8988T (cell line): ENCODE measurements at regions not wholly inside any gene's neighbourhood (a gene's known extent, or its start where the extent isn't known, plus 50 kb on each side); places are given as distances from the start of the nearest gene placed in this dataset.

Source experiments
- DNase-seq: peaks from one replicate; pipeline ENCODE4 v3.0.0; 2011

- DNase-seq = no peak
These were observed 55.2 kb upstream of the ELAC2 start for GRCh38 chr17:13073018-13073417.

DNA sequence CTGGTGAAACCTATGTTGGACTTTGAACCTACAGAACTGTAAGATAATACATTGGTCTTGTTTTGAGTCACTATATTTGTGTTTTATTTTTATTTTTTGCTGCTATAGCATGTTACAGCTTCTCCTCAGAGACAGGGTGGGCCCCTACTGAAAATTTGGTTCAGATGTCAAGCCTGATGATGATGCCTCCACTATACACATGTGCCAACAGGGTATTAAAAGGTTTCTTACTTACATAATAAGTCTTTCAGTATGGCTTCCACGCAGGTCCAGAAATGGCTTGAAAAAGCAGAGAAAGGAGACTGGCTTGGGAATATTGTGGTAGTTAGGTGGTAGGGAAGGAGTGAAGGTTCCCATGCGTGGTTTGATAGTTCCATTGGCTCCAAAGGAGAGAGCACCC lies 52.9 kb upstream of the ELAC2 start:
- no peak for DNase-seq

GRCh38 chr17:13067629-13068303 lies 49.9 kb upstream of the ELAC2 start:
- no peak for DNase-seq
